NT2/D1 (cell line): ENCODE measurements at regions not wholly inside any gene's neighbourhood (a gene's known extent, or its start where the extent isn't known, plus 50 kb on each side); places are given as distances from the start of the nearest gene placed in this dataset.

Experiments used
- YY1 ChIP-seq: IDR thresholded peaks from 2 replicates; pipeline ENCODE4 v1.6.1; 2011; ENCODE audit not compliant: insufficient read length, insufficient read depth
- ZNF274 ChIP-seq: IDR thresholded peaks from 2 replicates; pipeline ENCODE4 v1.6.1; 2011; ENCODE audit warnings: mild to moderate bottlenecking, low read depth, low read length

GRCh38 chr10:131584287-131584686 lies 272.8 kb upstream of the TCERG1L start:
- no peak for TF ChIP-seq ZNF274
- no peak for TF ChIP-seq YY1
